Peyer's patch (tissue), 4 donors: ENCODE measurements at regions not wholly inside any gene's neighbourhood (a gene's known extent, or its start where the extent isn't known, plus 50 kb on each side); places are given as distances from the start of the nearest gene placed in this dataset.
"Not testable (repeated sequence)": the region's sequence is repeated elsewhere in the genome, so short reads cannot be mapped to it uniquely, and the experiment has no call there.

ENCODE experiments used
- DNase-seq, 3 donors: peaks; one replicate each; pipeline ENCODE4 v3.0.0-alpha.2; 2017 to 2019
- H3K27ac ChIP-seq, 4 donors: fragments of 200-600 bp; sonication (generic); one replicate each; pipeline ENCODE4 v1.5.1; 2016 to 2019
- H3K27me3 ChIP-seq, 2 donors: fragments of 200-600 bp; sonication (generic); one replicate each; pipeline ENCODE4 v1.5.1; 2019
- H3K36me3 ChIP-seq, 3 donors: fragments of 200-600 bp; sonication (generic); one replicate each; pipeline ENCODE4 v1.5.1; 2016 to 2019
- H3K4me1 ChIP-seq, 4 donors: fragments of 200-600 bp; sonication (generic); one replicate each; pipeline ENCODE4 v1.5.1; 2016 to 2019
- H3K4me3 ChIP-seq, 4 donors: fragments of 200-600 bp; sonication (generic); 1 replicate in 3 of 4; 2 replicates in 1 of 4; pipeline ENCODE4 v1.5.1; 2016 to 2019; ENCODE audit warnings: mild to moderate bottlenecking in 1 of 4
- H3K9me3 ChIP-seq, 4 donors: fragments of 200-600 bp; sonication (generic); one replicate each; pipeline ENCODE4 v1.5.1; 2016 to 2019; ENCODE audit warnings: mild to moderate bottlenecking in 1 of 4
- CTCF ChIP-seq, 6 experiments: fragments of 450-650 bp in 4 of 6; fragments of 200-600 bp in 2 of 6; sonication (generic) in 1 of 6; IDR thresholded peaks; one replicate each; pipeline ENCODE4 v1.5.1; 2017 to 2019; ENCODE audit warnings: antibody characterized with exemption in 6 of 6, mild to moderate bottlenecking in 3 of 6, moderate library complexity in 1 of 6
- POLR2A ChIP-seq, 2 donors: fragments of 450-650 bp; IDR thresholded peaks; one replicate each; pipeline ENCODE4 v1.5.1; 2017; ENCODE audit warnings: antibody characterized with exemption in 2 of 2, mild to moderate bottlenecking in 2 of 2, moderate library complexity in 2 of 2

GRCh38 chr12:47403681-47404080, 302.1 kb downstream of the RPAP3 start:
- no peak overlapping the region for H3K4me3 ChIP-seq
- peaks cover 0 to 3% (median 0%) of the 10 kb centered on the region in 4 donors for H3K9me3 ChIP-seq
- H3K4me1 ChIP-seq: peaks cover 0 to 5% (median 0%) of the 10 kb centered on the region in 4 donors
- no peaks in the 10 kb centered on the region for H3K36me3 ChIP-seq
- TF ChIP-seq CTCF (IDR thresholded peaks at IDR 0.05): no peak
- TF ChIP-seq POLR2A (IDR thresholded peaks at IDR 0.05): no peak
- DNase-seq: no peak
- H3K27me3 ChIP-seq: no peaks in the 10 kb centered on the region
- H3K27ac ChIP-seq: no peak overlapping the region

GRCh38 chr12:47401196-47401595, 304.6 kb downstream of the RPAP3 start:
- not testable (repeated sequence) for H3K9me3 ChIP-seq, H3K27ac ChIP-seq, DNase-seq, H3K36me3 ChIP-seq, H3K27me3 ChIP-seq, H3K4me3 ChIP-seq, H3K4me1 ChIP-seq

- Histone ChIP-seq H3K4me3 (no peak overlapping the region), H3K36me3 (no peaks in the 10 kb centered on the region), H3K27me3 (no peaks in the 10 kb centered on the region), H3K9me3 (peaks cover 0 to 5% (median 2%) of the 10 kb centered on the region in 4 donors), H3K27ac (no peak overlapping the region), H3K4me1 (no peaks in the 10 kb centered on the region)
- TF ChIP-seq CTCF (IDR thresholded peaks at IDR 0.05): no peak
- TF ChIP-seq POLR2A (IDR thresholded peaks at IDR 0.05): no peak
- no peak for DNase-seq
Observed at GRCh38 chr12:47400266-47400665, 305.6 kb downstream of the RPAP3 start.

- peak in 2 of 3 donors; percentile 52 for DNase-seq
- Histone ChIP-seq H3K27ac (peak overlapping the region in 2 of 4 donors; percentile 50 to 71), H3K27me3 (no peaks in the 10 kb centered on the region), H3K4me1 (peaks cover 0 to 4% (median 0%) of the 10 kb centered on the region in 4 donors), H3K9me3 (peaks cover 0 to 5% (median 2%) of the 10 kb centered on the region in 4 donors), H3K4me3 (no peak overlapping the region), H3K36me3 (no peaks in the 10 kb centered on the region)
- TF ChIP-seq CTCF (IDR thresholded peaks at IDR 0.05) (peak in 5 of 6 experiments; percentile 7 to 63 (median 47)), POLR2A (IDR thresholded peaks at IDR 0.05) (no peak)
Observed at GRCh38 chr12:47397664-47398281, 308.1 kb downstream of the RPAP3 start.

- DNase-seq: peak in 2 of 3 donors; percentile 62 to 69
- TF ChIP-seq CTCF (IDR thresholded peaks at IDR 0.05) (no peak), POLR2A (IDR thresholded peaks at IDR 0.05) (no peak)
- H3K27me3 ChIP-seq: no peaks in the 10 kb centered on the region
- H3K4me3 ChIP-seq: no peak overlapping the region
- peaks cover 0 to 5% (median 2%) of the 10 kb centered on the region in 4 donors for H3K9me3 ChIP-seq
- H3K4me1 ChIP-seq: peaks cover 0 to 4% (median 0%) of the 10 kb centered on the region in 4 donors
- peak overlapping the region in 2 of 4 donors; percentile 50 to 71 for H3K27ac ChIP-seq
- no peaks in the 10 kb centered on the region for H3K36me3 ChIP-seq
Observed at GRCh38 chr12:47396902-47397663, 308.7 kb downstream of the RPAP3 start.

- H3K4me3 ChIP-seq: no peak overlapping the region
- peaks cover 0 to 8% (median 2%) of the 10 kb centered on the region in 4 donors for H3K4me1 ChIP-seq
- DNase-seq: no peak
- peak overlapping the region in 2 of 4 donors; percentile 35 to 47 for H3K27ac ChIP-seq
- H3K36me3 ChIP-seq: no peaks in the 10 kb centered on the region
- no peaks in the 10 kb centered on the region for H3K27me3 ChIP-seq
- TF ChIP-seq CTCF (IDR thresholded peaks at IDR 0.05) (no peak), POLR2A (IDR thresholded peaks at IDR 0.05) (no peak)
- H3K9me3 ChIP-seq: peaks cover 0 to 5% (median 0%) of the 10 kb centered on the region in 4 donors
Observed at GRCh38 chr12:47394070-47394469, 311.8 kb downstream of the RPAP3 start.
